ENCODE measurements at regions not wholly inside any gene's neighbourhood (a gene's known extent, or its start where the extent isn't known, plus 50 kb on each side); places are given as distances from the start of the nearest gene placed in this dataset.

GRCh38 chr13:79194727-79195126 is 211.3 kb downstream of the RBM26 start:
- no peak overlapping the region for H3K27ac ChIP-seq (ENCODE audit: low read depth, low read length)
- ChIA-PET CTCF (interaction anchor here (0.6 kb wide), 1 partner anchor 19 kb away, joined by 6 read pairs; no protein-coding TSS in a partner anchor), POLR2A (no interaction called here)

DNA sequence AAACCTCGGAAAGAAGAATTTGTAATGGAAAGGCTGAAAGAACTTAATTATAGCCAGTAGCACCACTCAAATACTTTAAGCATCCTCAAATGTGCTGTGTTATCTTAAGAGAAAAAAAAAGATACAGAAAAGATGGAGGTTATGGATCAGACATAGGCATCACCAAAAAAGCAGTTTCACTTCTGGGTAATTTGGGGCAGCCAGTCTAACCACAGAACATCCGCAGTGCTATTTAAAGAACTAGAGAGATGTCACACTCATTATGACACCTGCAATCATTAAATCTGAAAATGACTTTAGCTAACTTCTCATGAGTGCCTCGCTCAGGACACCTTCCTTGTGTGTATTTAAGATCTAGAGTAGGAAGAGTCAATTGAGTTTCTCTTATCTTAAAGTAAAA is 211.8 kb downstream of the RBM26 start:
- POLR2A ChIA-PET = no interaction called here
- Histone ChIP-seq H3K27ac (ENCODE audit: low read depth, low read length) (no peak overlapping the region), H3K27me3 (ENCODE audit: control insufficient read depth, insufficient read depth, low read length) (no peaks in the 10 kb centered on the region), H3K9me3 (ENCODE audit: control insufficient read depth, insufficient read depth, low read length) (no peaks in the 10 kb centered on the region), H3K4me3 (ENCODE audit: low read depth, low read length) (no peak overlapping the region)
- TF ChIP-seq, protein P1, sequence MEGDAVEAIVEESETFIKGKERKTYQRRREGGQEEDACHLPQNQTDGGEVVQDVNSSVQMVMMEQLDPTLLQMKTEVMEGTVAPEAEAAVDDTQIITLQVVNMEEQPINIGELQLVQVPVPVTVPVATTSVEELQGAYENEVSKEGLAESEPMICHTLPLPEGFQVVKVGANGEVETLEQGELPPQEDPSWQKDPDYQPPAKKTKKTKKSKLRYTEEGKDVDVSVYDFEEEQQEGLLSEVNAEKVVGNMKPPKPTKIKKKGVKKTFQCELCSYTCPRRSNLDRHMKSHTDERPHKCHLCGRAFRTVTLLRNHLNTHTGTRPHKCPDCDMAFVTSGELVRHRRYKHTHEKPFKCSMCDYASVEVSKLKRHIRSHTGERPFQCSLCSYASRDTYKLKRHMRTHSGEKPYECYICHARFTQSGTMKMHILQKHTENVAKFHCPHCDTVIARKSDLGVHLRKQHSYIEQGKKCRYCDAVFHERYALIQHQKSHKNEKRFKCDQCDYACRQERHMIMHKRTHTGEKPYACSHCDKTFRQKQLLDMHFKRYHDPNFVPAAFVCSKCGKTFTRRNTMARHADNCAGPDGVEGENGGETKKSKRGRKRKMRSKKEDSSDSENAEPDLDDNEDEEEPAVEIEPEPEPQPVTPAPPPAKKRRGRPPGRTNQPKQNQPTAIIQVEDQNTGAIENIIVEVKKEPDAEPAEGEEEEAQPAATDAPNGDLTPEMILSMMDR (IDR thresholded peaks at IDR 0.05; ENCODE audit: low read depth, low read length) = no peak
- CTCF ChIA-PET = no interaction called here
- no peak for DNase-seq (ENCODE audit: low read depth, low spot score)

More at GRCh38 chr13:79194727-79195126, 211.3 kb downstream of the RBM26 start:
- Histone ChIP-seq H3K27me3 (ENCODE audit: control insufficient read depth, insufficient read depth, low read length) (no peaks in the 10 kb centered on the region), H3K4me3 (ENCODE audit: low read depth, low read length) (no peak overlapping the region), H3K9me3 (ENCODE audit: control insufficient read depth, insufficient read depth, low read length) (no peaks in the 10 kb centered on the region)
- TF ChIP-seq, protein P1 (IDR thresholded peaks at IDR 0.05; ENCODE audit: low read depth, low read length) = no peak
- no peak for DNase-seq (ENCODE audit: low read depth, low spot score)

GRCh38 chr13:79191501-79191900 is 214.6 kb downstream of the RBM26 start:
- TF ChIP-seq, protein P1 (IDR thresholded peaks at IDR 0.05; ENCODE audit: low read depth, low read length) = no peak
- Histone ChIP-seq H3K27me3 (ENCODE audit: control insufficient read depth, insufficient read depth, low read length) (no peaks in the 10 kb centered on the region), H3K4me3 (ENCODE audit: low read depth, low read length) (no peak overlapping the region), H3K9me3 (ENCODE audit: control insufficient read depth, insufficient read depth, low read length) (no peaks in the 10 kb centered on the region), H3K27ac (ENCODE audit: low read depth, low read length) (no peak overlapping the region)
- no peak for DNase-seq (ENCODE audit: low read depth, low spot score)
- POLR2A ChIA-PET = no interaction called here
- CTCF ChIA-PET = no interaction called here

DNA sequence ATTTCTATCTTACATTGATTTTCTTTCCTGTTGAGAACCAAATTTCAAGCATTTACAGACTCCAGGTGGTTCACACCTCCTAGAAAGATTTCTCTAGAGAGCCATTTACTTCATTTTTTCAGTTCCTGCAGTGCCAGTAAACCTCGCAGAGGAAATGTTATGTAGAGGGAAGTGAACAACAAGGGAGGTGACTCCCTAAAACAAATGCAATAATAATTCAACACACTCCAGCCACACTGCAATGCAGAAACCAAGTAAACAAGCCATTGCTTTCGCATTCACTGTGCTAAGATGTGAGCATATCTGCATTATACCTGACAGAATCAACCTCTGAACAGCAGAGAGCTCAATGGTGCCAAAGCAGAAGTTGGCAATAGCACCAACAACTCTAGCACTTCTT is 215.1 kb downstream of the RBM26 start:
- ChIA-PET POLR2A (no interaction called here), CTCF (no interaction called here)
- H3K27ac ChIP-seq (ENCODE audit: low read depth, low read length) = no peak overlapping the region
- H3K27me3 ChIP-seq (ENCODE audit: control insufficient read depth, insufficient read depth, low read length) = no peaks in the 10 kb centered on the region
- H3K4me3 ChIP-seq (ENCODE audit: low read depth, low read length) = no peak overlapping the region
- TF ChIP-seq, protein P1 (IDR thresholded peaks at IDR 0.05; ENCODE audit: low read depth, low read length) = no peak
- DNase-seq (ENCODE audit: low read depth, low spot score) = no peak
- no peaks in the 10 kb centered on the region for H3K9me3 ChIP-seq (ENCODE audit: control insufficient read depth, insufficient read depth, low read length)

GRCh38 chr13:79187917-79188690 is 218.0 kb downstream of the RBM26 start:
- H3K27me3 ChIP-seq (ENCODE audit: control insufficient read depth, insufficient read depth, low read length) = no peaks in the 10 kb centered on the region
- H3K27ac ChIP-seq (ENCODE audit: low read depth, low read length) = no peak overlapping the region
- no peak for DNase-seq (ENCODE audit: low read depth, low spot score)
- ChIA-PET POLR2A (no interaction called here), CTCF (no interaction called here)
- H3K9me3 ChIP-seq (ENCODE audit: control insufficient read depth, insufficient read depth, low read length) = no peaks in the 10 kb centered on the region
- TF ChIP-seq, protein P1 (IDR thresholded peaks at IDR 0.05; ENCODE audit: low read depth, low read length) = no peak
- H3K4me3 ChIP-seq (ENCODE audit: low read depth, low read length) = no peak overlapping the region

All from AG04450 (cell line).